ENCODE measurements at regions not wholly inside any gene's neighbourhood (a gene's known extent, or its start where the extent isn't known, plus 50 kb on each side); places are given as distances from the start of the nearest gene placed in this dataset.

- TF ChIP-seq CTCF (conservative IDR thresholded peaks at IDR 0.05): no peak
- TF ChIP-seq EZH2 (IDR thresholded peaks at IDR 0.05; ENCODE audit: low read depth): no peak
Observed at GRCh38 chr20:40393197-40394079, 295.6 kb downstream of the MAFB start.
